ENCODE measurements at regions not wholly inside any gene's neighbourhood (a gene's known extent, or its start where the extent isn't known, plus 50 kb on each side); places are given as distances from the start of the nearest gene placed in this dataset.

DNA sequence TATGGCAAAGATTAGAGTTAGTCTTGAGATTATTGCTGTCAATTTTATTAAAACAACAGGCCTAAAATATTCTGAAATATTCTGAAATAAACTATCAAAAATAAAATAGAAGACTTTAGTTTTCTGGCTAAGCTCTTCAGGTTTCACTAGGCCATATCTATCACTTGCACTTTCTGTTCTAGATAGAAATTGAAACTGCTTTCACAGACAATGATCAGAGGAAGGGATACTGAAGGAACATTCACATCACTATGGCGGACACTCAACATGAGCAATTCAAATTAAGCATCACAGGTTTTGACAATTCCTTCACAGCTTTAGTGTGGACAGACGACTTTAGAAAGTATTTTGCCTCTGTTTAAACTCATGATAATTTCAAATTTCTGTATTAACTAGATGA, 586.4 kb upstream of the REG3G start:
- DNase-seq (ENCODE audit: low spot score), result no peak

DNA sequence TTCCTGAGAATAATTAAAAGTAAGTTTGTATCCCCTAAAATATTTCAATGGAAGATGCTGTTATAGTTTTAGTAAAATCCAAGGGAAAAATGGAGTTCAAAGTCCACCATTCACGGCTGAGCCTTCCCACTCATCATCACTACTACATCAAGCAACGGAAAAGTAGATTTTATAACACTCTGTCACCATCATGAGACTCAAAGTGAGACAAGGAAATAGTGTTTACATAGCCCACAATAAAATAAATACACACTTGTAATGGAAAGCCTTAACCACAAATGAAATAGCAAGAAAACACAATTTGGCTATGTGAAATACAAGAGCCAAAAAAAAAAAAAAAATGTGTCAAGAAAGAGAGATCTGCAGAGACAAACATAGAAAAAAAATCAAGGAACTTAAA, 569.9 kb upstream of the REG3G start:
- no peak for DNase-seq (ENCODE audit: low spot score)

DNA sequence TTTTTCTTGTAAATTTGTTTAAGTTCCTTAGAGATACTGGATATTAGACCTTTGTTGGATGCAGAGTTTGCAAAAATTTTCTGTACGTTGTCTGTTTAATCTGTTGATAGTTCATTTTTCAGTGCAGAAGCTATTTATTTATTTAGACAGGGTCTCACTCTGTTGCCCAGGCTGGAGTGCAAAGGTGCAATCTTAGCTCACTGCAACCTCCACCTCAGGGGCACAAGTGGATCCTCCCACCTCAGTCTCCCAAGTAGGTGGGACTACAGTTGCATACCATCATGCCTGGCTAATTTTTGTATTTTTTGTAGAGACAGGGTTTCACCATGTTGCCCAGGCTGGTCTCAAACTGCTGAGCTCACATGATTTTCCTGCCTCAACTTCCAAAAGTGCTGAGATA, 568.2 kb upstream of the REG3G start:
- DNase-seq (ENCODE audit: low spot score), result no peak

DNA sequence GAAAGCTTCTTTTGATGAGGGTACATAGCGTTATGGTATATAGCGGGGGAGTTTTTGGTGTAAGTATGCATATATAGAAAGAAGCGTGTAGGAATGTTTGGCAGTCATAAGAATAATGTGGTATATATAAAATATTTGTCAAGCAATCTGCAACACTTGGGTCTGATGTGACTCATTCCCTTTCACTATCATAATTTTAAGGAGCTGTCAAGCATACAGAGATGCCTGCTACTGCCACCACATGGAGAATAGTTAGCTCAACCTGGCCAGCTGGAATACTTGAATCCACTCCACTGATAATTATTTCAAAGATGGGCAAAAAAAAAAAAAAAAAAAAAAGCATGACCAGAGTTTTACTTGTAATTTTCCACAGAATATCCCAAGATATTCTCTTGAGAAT, 559.8 kb upstream of the REG3G start:
- no peak for DNase-seq (ENCODE audit: low spot score)

DNA sequence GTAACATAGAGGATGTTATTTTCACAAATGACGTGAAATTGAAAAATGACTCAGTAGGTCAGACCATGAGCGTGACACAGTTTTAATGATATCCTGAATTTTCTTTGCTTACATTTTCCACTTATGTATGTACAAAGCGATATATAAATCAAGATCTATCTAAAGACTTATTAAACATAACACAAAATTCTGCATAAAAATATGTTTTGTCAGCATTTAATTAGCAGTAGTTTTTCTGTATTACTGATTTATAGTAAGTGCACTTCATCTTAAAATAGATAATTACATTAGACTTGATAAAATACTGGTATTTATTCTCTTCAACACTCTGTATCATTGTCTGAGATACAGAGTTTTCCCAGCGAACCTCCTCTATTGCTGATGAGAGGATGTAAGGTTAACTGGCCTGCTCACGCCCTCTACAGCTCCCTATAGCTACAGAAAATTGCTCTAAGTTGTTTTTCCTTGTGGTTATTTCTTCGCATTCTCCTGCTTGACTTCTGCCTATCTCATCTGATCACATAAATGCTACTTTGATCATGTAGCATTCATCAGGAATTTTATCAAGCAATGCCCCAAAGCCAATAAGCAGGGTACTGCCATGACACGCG, 548.8 kb upstream of the REG3G start:
- DNase-seq (ENCODE audit: low spot score), result no peak

DNA sequence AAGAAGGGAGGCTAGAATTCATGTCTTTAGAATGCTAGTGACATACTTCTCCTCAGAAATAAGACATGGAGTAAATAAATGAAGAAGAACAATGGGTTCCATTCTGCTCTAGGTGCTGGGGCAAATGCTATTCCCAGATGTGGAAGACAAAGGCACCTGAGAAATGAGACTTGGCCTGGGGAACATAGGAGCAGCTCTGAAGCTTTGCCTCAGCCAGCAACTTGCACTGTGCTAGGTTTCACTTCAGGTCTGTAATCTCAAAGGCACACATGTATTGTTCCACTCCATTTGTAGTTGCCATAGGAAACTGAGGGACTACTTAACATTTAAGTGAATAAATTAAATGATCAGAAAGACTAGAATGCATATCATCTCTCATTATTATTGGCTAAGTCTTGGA, 538.9 kb upstream of the REG3G start:
- DNase-seq (ENCODE audit: low spot score), result no peak

DNA sequence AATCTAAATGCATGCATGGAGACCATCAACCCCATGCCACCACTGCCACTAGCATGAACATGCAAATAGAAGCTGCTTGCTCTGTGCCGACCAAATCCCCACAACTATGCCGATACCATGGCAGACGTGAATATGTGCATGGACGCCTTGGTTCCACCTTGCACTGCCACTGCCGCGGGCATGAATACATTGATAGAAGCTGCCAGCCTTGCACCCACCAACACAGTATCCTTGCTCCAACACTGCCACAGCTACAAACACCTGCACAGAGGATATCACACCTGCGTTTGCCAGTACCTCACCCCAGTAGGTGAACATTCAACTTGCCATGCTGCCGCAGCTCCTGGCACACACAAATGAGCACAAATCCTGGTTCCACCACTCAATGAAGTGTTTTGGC, 527.4 kb upstream of the REG3G start:
- no peak for DNase-seq (ENCODE audit: low spot score)

DNA sequence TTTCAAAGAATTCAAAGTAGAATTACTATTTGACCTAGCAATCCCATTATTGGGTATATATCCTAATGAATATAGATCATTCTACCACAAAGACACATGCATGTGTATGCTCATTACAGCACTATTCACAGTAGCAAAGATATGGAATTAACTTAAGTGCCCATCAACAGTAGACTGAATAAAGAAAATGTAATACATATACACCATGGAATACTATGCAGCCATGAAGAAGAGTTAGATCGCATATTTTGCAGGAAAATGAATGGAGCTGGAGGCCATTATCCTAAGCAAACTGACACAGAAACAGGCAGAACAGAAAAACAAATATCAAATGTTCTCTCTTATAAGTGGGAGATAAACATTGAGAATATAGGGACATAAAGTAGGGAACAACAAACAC, 519.2 kb upstream of the REG3G start:
- DNase-seq (ENCODE audit: low spot score), result no peak

DNA sequence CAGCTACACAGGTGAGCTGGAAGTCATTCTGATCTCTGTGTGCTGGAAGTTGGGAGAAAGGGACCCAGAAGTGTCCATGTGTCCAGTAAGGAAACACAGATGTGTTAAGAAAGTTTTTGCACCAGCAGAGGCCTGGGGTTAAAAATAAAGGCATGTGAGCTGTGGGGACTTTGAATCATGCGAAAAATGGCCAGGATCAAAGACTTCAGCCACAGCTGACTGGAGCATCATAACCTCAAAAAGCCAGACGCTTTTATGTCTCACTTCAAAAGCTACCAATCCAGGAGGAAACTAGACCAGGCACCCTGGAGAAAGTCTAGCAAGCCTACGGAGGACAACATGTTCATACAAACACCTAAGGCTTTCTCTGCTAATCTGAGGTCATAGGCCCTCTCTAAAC, 503.6 kb upstream of the REG3G start:
- no peak for DNase-seq (ENCODE audit: low spot score)

DNA sequence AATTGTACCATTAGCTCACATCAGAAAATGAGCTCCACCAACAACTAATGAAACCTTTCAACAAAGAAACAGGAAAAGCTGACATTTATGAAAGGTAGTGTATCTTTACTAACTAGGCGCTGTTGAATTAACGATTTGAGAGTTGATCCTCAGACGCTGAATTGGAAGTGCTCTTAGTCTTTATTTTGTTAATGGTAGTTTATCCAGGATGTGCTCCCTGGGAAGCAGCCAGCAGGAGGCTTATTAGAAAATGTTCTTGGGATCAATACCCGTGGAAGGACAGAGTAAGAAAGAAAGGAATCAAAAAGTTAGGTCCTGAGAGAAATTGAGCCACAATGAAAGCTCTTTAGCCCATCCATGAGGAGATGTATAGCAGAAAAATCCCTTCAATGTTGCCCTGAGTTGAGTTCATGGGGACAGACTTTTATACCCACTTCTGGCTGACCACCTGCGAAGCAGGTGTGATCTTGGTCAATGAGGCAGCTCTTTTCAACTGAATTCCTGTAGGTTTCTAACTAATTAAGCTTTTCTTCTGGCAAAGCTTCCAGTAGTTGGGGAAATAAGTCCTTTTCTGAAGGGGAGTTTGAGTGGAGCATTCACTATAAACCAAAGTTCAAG, 492.6 kb upstream of the REG3G start:
- DNase-seq (ENCODE audit: low spot score), result no peak

DNA sequence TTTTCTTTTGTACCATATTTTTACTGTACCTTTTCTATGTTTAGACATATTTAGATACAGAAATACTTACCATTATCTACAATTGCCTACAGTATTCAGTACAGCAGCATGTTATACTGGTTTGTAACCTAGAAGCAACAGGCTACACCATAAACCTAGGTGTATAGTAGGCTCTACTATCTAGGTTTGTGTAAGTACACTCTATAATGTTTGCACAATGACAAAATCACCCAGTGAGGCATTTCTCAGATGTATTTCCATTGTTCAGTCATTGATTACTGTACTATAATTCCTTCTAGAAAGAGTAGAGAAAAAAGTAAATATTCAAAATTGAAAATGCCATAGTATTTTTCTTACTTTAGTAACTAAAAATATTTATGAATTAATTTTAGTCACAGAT, 490.1 kb upstream of the REG3G start:
- no peak for DNase-seq (ENCODE audit: low spot score)

DNA sequence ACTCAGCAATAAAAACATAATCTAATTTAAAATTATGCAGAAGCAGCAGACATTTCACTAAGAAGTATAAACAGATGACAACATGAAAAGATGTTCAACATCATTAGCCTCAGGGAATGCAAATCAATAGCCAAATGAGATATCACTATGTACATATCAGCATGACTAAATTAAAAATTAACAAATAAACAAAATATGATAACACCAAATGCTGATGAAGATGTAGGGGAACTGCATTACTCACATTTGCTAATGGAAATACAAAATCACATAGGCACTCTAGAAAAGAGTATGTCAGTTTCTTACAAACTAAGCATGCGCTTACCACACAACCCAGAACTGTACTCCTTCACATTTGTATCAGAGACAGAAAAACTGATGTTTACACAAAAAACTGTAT, 487.2 kb upstream of the REG3G start:
- no peak for DNase-seq (ENCODE audit: low spot score)

DNA sequence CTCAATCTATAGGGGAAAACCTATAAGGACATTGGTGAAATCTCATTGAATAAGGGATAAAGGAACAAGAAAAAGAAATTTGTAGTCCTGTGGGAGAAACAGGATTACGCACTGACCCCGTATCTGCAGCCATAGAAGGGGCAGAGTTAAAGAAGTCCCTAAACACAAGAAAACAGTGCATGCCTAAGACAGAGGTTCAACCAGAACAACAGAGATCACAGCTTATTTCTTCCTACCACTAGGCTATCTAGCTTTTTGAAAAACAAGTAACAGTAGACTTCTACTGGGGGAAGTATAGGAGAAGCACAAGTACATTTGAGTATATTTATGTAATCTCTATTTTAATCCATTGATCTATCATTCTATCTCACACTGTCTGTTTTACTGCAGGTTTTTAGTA, 485.2 kb upstream of the REG3G start:
- DNase-seq (ENCODE audit: low spot score), result no peak

DNA sequence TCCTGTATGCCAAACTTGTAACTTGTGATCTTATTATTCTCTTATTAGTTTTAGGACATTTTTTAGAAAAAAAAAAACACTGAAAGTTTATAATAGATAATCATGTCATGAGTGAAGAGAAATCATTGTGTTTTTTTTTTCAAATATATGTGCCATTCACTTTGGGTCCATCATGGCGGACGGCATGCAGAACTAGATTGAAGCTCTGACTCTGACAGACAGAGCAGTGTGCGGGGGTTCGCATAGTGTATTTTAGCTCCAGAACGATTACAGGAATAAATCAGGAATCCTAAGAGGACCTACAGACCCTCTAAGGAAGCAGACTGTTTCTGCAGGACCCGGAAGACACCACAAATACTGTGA, 484.4 kb upstream of the REG3G start:
- no peak for DNase-seq (ENCODE audit: low spot score)

DNA sequence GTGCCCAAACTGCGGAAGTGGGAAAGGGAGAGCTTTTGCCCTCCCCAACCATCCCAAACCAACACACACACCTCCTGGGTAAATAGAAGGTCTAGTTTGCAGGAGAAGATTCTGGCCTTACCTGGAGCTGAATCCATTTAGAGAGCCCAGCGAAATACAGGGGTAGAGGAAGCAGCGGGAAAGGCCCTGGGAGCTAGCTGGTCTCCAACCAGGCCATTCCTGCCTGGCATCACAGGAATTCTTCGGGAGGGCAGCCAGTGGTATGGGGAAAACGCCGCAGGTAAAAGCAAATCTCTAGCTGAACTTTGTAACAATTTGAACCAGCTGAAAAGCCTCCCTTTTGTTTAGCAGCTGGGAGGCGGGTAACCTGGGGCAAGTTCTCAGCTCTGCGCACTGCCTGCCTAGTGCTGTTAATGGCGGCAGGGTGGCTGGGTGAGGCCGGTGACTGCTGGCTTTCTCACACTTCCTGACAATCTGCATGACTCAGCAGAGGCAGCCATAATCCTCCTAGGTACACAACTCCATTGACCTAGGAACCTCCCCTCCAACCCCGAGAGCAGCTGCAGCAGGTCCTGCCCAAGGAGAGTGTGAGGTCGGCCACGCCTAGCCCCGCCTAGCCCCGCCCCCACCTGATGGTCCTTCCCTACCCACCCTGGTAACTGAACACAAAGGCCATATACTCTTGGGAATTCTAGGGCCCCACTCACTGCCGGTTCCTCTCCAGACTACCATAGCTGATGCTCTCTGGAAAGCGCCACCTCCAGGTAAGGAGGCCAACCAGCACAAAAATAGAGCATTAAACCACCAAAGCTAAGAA, 483.8 kb upstream of the REG3G start:
- DNase-seq (ENCODE audit: low spot score), result no peak

DNA sequence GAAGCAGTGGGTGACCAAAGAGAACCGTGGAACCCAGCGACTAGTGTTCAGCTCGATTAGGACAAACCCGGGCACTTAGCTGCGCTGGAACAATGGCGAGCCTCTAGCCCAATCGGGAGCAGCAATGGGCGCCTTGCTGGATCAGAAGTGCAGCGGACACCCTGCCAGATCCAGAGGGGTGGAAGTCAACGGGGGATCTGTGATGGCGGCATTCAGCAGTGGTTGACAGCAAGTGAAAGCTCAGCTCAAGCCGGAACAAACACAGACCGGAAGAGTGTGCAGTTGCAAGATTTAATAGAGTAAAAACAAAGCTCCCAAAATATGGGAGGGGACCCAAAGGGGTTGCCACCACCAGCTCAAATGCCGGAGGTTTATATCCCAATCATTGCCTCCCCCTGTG, 478.7 kb upstream of the REG3G start:
- no peak for DNase-seq (ENCODE audit: low spot score)

DNA sequence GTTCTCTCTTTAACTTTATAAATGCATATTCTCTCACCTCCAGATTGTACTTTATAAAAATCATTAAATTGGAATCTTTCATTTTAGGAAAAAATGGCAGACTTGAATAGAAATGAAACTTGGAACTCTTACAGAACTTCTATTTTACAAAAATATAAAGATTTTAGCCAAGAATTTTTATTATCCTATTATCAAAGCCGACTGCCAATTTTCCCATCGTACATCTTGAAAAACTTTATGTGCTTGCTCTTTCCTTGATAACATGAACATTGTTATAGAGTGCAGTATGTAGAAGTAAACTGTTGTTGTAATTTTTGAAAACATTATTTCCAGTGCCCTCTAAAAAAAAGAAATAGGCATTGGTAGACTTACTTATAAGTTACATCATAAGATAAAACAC, 475.7 kb upstream of the REG3G start:
- DNase-seq (ENCODE audit: low spot score), result no peak

DNA sequence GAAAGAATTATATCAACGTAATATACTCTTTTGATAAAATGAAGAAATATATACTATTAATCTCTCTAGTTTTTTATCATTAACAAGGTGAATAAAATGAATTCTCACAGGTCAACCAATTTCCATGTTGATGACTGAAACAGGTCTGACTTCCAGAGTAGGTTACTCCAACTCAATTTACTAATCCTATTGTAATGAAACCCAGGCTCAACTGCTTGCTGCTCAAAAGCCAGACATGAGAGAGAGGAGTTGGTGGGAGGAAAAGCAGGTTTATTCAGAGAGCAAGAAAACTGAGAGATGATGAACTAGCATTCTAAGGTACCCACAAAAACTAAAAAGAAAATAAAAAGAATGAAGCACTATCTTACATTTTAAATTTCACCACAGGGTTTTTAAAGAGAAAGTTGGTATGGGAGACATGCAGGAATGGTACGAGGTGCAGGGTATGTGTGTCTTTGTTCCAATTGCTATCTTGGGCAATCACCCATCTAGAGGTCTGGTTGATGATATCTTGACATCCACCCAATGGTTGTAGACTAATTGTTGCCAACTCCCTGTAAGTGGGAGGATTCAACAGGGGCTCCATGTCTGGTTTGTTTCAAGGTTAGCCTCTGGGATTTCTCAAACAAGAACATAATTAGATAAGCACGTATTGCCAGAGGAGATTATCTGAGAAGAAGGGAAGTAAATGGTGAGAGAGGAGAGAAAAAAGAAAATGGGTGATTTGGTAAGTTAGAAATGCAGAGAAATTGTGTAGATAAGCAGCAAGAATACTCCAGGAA, 471.4 kb upstream of the REG3G start:
- no peak for DNase-seq (ENCODE audit: low spot score)

DNA sequence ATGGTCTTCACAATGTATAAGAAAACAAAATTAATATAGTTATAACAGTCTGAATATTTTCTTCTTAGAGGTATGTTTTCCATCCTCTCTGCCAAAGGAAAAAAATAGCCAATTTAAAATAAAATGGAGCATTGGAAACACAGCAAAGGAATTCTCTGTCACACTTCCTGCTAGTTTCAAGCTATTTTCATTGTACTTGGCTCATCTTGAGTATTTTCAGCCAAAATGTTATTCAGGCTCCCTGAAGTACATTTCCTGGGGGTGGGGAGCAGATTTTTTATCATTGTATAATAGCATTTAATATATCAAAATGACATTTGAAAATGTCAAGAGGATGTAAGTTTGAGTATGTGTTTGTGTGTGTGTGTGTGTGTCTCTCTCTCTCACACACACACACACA, 463.6 kb upstream of the REG3G start:
- no peak for DNase-seq (ENCODE audit: low spot score)

DNA sequence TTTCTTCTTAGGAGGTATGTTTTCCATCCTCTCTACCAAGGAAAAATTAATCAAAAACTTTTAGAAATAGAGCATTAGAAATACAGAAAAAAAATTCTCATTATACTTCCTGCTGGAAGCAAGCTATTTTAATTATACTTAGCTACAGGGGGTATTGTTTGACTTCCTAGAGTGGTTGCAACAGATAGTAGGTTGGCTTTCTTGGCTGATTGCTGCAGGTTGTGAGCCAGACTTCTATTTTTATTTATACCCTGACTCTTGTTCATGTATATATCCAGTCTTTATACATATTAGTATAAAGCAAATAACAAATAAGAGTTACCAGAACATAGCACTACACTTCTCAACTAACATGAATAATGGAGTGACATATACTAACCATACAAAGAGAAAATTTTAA, 460.8 kb upstream of the REG3G start:
- DNase-seq (ENCODE audit: low spot score), result no peak

DNA sequence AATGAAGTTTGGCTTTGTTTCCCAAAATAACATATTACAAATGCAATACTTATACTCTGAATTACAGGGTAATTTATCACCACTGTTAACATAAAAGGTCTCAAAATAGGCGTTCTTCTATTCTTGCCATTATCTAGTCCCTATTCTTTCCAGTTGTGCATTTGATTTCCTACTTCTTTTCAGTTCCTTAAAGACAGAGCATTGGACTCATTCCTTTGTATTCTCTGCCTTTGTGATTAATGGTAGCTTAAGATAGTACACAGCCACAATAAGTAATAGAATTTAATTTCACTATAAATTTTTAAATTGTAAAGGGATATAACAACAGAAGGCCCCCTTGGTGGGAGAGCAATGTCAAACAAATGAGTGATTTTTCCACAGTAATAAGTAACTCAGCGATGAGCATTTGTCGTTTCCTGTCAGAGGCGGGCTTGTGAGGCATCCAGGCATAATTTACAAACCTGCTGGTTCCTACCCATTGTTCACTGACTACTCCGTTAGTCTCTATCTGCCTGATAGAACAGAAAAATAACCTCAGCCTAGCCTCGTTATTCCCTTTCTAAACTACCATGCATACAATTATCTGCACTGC, 456.6 kb upstream of the REG3G start:
- no peak for DNase-seq (ENCODE audit: low spot score)

DNA sequence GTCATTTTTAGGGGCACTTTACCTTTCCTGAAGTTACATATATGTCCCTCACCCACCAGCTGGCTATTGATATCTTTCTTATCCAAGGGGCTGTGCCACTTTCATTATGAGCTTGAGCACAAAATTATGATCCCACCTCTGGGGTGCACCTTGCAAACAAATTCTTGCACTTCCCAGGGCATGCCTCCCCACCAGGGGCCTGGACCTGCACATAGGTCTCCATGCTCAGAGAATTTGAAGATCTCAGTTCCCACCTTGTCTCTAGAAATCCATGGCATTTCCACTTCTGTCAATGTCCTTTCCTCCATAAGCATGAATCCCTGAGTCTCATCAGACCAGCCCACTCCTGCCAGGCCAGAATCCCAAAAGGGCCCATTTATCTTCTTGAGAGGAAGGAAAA, 449.1 kb upstream of the REG3G start:
- no peak for DNase-seq (ENCODE audit: low spot score)
